ENCODE measurements at regions not wholly inside any gene's neighbourhood (a gene's known extent, or its start where the extent isn't known, plus 50 kb on each side); places are given as distances from the start of the nearest gene placed in this dataset.

DNA sequence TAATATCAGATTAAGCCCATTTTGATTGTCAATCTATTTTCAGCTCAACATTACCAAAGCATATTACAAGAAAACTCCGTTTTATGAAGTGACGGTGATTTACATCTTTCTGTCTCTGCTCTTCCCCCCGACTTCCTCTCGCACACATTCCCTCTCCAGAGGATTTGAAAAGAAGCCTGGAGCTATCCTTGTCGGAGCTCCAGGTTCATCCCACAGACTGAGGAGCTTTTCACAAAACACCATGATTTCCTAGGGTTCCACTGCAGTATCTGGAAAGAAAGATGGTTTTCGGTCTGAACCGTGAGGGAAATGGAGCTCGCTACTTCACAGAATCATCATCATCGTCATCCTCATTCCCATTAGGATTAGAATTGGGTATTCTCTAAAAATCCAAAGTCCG lies 655.5 kb upstream of the MGMT start:
- no peak for DNase-seq
- Mint-ChIP-seq H3K36me3 (no peaks in the 10 kb centered on the region), H3K27me3 (peaks cover 0 to 4% of the 10 kb centered on the region in 2 donors), H3K9me3 (peaks cover 2 to 6% of the 10 kb centered on the region in 2 donors), H3K4me3 (no peak overlapping the region), H3K27ac (no peak overlapping the region), H3K4me1 (no peaks in the 10 kb centered on the region)
- no peak for ATAC-seq (replicated peaks)

DNA sequence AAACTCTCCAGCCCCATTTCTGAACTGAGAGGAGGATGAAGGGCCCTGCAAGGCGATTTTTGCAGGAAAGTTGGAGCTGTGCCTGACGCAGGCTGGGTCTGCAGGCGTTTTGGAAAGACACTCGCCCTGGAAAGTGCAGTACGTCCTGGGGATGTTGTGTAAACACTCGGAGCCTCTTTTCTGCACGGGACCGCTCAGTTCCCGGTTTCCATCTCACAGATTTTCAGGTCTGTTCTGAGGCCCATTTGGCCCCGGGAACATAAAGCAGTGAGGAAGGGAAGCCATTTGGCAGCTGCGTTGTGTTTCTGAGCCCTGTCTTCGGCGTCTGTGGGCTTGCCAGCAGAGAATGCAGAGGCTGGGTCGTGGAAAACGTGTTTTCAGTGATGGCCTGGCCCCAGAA lies 655.0 kb upstream of the MGMT start:
- ATAC-seq (replicated peaks) (no peak), DNase-seq (no peak)
- Mint-ChIP-seq H3K27ac (no peak overlapping the region), H3K4me1 (no peaks in the 10 kb centered on the region), H3K9me3 (peaks cover 2 to 6% of the 10 kb centered on the region in 2 donors), H3K36me3 (no peaks in the 10 kb centered on the region), H3K27me3 (peaks cover 0 to 4% of the 10 kb centered on the region in 2 donors), H3K4me3 (no peak overlapping the region)

GRCh38 chr10:128813574-128813973 lies 653.5 kb upstream of the MGMT start:
- Mint-ChIP-seq H3K4me1 (no peaks in the 10 kb centered on the region), H3K36me3 (no peaks in the 10 kb centered on the region), H3K27ac (no peak overlapping the region), H3K9me3 (peaks cover 2 to 6% of the 10 kb centered on the region in 2 donors), H3K27me3 (no peaks in the 10 kb centered on the region), H3K4me3 (no peak overlapping the region)
- ATAC-seq (replicated peaks) (no peak), DNase-seq (no peak)

DNA sequence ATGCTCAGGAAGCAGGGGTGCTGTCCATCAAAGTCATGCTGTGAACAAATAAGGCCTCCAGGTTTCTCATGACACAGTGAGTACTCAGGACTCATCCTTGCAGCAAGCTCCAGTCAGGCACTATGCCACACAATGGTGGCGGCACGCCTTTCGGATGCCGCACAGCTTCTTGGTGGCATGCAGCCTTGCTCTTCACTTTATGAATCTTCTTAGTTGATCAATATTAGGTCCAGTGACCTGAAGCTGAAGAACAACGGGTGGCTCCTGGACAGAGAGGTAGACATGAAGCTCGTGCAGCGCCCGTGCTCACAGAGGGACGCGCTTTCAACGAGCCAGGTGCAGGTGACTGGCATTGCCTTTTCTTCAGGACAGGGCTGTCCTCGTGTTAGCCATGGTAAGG lies 653.0 kb upstream of the MGMT start:
- no peaks in the 10 kb centered on the region for H3K4me1 Mint-ChIP-seq
- H3K27ac Mint-ChIP-seq = no peak overlapping the region
- peaks cover 2 to 6% of the 10 kb centered on the region in 2 donors for H3K9me3 Mint-ChIP-seq
- no peaks in the 10 kb centered on the region for H3K36me3 Mint-ChIP-seq
- no peak for ATAC-seq (replicated peaks)
- no peak for DNase-seq
- no peak overlapping the region for H3K4me3 Mint-ChIP-seq
- no peaks in the 10 kb centered on the region for H3K27me3 Mint-ChIP-seq

GRCh38 chr10:128814782-128815181 lies 652.3 kb upstream of the MGMT start:
- H3K27me3 Mint-ChIP-seq = no peaks in the 10 kb centered on the region
- no peak overlapping the region for H3K4me3 Mint-ChIP-seq
- no peak overlapping the region for H3K27ac Mint-ChIP-seq
- no peaks in the 10 kb centered on the region for H3K36me3 Mint-ChIP-seq
- ATAC-seq (replicated peaks) = no peak
- H3K4me1 Mint-ChIP-seq = no peaks in the 10 kb centered on the region
- DNase-seq = no peak
- peaks cover 2 to 6% of the 10 kb centered on the region in 2 donors for H3K9me3 Mint-ChIP-seq

GRCh38 chr10:128816726-128817125 lies 650.3 kb upstream of the MGMT start:
- ATAC-seq (replicated peaks) (no peak), DNase-seq (no peak)
- no peak overlapping the region for H3K4me3 Mint-ChIP-seq
- no peaks in the 10 kb centered on the region for H3K27me3 Mint-ChIP-seq
- H3K36me3 Mint-ChIP-seq = no peaks in the 10 kb centered on the region
- peaks cover 2 to 6% of the 10 kb centered on the region in 2 donors for H3K9me3 Mint-ChIP-seq
- H3K4me1 Mint-ChIP-seq = no peaks in the 10 kb centered on the region
- no peak overlapping the region for H3K27ac Mint-ChIP-seq

DNA sequence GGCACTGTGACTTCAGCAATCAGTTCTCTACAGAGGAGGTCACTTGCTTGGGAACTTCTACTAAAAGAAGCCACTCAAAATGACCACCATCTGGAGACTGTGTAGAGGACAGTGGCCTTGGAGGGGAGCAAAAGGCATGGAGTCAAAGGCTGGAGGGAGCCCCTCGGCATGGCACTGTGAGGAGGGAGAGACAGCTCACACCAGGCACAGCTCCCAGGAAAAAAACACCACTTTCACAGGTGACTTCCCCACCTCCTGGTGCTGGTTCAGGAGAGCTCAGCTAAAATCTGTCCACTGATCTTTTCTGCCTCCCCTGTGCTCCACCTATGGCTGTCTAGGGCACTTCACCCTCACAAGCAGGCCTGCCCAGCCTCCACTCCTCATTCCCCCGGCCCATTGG lies 649.4 kb upstream of the MGMT start:
- H3K4me3 Mint-ChIP-seq = no peak overlapping the region
- H3K36me3 Mint-ChIP-seq = no peaks in the 10 kb centered on the region
- DNase-seq (no peak), ATAC-seq (replicated peaks) (no peak)
- no peak overlapping the region for H3K27ac Mint-ChIP-seq
- H3K27me3 Mint-ChIP-seq = no peaks in the 10 kb centered on the region
- H3K9me3 Mint-ChIP-seq = peaks cover 2 to 6% of the 10 kb centered on the region in 2 donors
- no peaks in the 10 kb centered on the region for H3K4me1 Mint-ChIP-seq

- H3K4me1 Mint-ChIP-seq = no peaks in the 10 kb centered on the region
- H3K4me3 Mint-ChIP-seq = no peak overlapping the region
- H3K9me3 Mint-ChIP-seq = peaks cover 2 to 6% of the 10 kb centered on the region in 2 donors
- no peaks in the 10 kb centered on the region for H3K27me3 Mint-ChIP-seq
- ATAC-seq (replicated peaks) (no peak), DNase-seq (no peak)
- H3K36me3 Mint-ChIP-seq = no peaks in the 10 kb centered on the region
- H3K27ac Mint-ChIP-seq = no peak overlapping the region
These were observed 646.4 kb upstream of the MGMT start for GRCh38 chr10:128820663-128821062.

DNA sequence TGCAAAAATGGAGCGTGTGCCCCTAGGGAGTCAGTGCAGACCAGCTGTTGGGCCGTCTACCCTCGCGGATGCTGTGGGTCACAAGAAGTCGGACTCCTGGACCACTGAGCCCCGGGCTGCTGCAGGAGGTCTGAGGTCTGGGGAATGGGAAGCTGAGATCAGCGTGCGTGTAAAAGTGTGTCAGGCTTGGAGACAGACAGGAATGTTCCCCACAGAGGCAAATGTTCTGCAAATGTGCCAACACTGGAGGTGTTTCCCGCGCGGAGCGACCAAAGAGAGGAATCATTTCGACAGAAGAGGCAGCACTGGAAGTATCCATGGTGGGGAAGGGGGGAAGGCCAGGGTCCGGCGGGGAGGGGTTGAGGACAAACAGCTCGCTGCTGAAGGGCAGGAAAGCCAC lies 643.8 kb upstream of the MGMT start:
- Mint-ChIP-seq H3K4me1 (no peaks in the 10 kb centered on the region), H3K27ac (peak overlapping the region; percentile 53), H3K27me3 (no peaks in the 10 kb centered on the region), H3K4me3 (no peak overlapping the region), H3K9me3 (no peaks in the 10 kb centered on the region), H3K36me3 (no peaks in the 10 kb centered on the region)
- no peak for DNase-seq
- ATAC-seq (replicated peaks) = no peak

- H3K4me3 Mint-ChIP-seq = no peak overlapping the region
- H3K27me3 Mint-ChIP-seq = no peaks in the 10 kb centered on the region
- no peaks in the 10 kb centered on the region for H3K4me1 Mint-ChIP-seq
- H3K27ac Mint-ChIP-seq = no peak overlapping the region
- no peaks in the 10 kb centered on the region for H3K36me3 Mint-ChIP-seq
- ATAC-seq (replicated peaks) (no peak), DNase-seq (no peak)
- no peaks in the 10 kb centered on the region for H3K9me3 Mint-ChIP-seq
These were observed 641.4 kb upstream of the MGMT start for GRCh38 chr10:128825626-128826025.

DNA sequence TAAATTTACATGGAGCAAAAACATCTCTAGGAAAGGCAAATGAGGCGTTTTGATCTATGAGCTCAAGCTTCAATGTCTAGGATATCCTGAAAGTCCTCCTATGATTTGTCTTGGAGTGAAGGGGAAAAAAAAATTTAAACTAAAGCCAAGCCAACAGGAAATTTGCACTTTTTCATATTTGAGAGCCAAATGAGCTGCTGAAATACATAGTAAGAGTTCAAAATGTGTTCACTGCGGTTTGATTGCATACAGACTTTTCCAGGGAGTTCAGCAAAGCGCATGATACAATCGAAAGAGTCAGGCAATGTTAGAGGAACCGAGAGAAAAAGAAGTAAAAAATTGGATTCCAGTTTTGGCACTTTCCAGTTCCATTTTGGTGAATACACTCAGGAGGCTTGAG lies 633.4 kb upstream of the MGMT start:
- DNase-seq = no peak
- no peak for ATAC-seq (replicated peaks)
- Mint-ChIP-seq H3K9me3 (no peaks in the 10 kb centered on the region), H3K27me3 (peaks cover 0 to 8% of the 10 kb centered on the region in 2 donors), H3K4me1 (no peaks in the 10 kb centered on the region), H3K27ac (no peak overlapping the region), H3K4me3 (no peak overlapping the region), H3K36me3 (no peaks in the 10 kb centered on the region)

GRCh38 chr10:128835361-128835760 lies 631.7 kb upstream of the MGMT start:
- Mint-ChIP-seq H3K4me3 (no peak overlapping the region), H3K4me1 (no peaks in the 10 kb centered on the region), H3K27ac (no peak overlapping the region), H3K36me3 (no peaks in the 10 kb centered on the region), H3K9me3 (no peaks in the 10 kb centered on the region), H3K27me3 (peaks cover 0 to 8% of the 10 kb centered on the region in 2 donors)
- DNase-seq (no peak), ATAC-seq (replicated peaks) (no peak)

DNA sequence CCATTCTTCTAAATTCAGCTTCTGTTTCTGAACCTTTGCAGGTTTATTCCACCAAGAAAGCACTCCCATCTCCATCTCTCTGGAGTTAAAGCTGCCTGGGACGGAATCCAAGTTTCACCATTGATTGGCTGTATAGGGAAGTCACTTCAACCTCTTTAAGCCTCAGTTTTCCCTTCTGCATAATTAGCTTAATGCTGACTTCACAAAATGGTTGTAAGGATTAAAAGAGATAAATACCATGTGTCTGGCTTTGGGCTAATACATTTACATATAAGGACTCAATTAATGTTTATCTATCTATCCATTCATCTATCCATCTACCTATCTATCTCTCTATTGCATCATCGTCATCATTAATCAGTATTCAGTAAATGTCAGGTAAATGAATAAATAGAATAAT lies 629.6 kb upstream of the MGMT start:
- Mint-ChIP-seq H3K27me3 (peaks cover 12 to 19% of the 10 kb centered on the region in 2 donors), H3K9me3 (no peaks in the 10 kb centered on the region), H3K27ac (no peak overlapping the region), H3K4me1 (no peaks in the 10 kb centered on the region), H3K4me3 (no peak overlapping the region), H3K36me3 (no peaks in the 10 kb centered on the region)
- no peak for DNase-seq
- ATAC-seq (replicated peaks) = no peak

GRCh38 chr10:128839134-128839533 lies 627.9 kb upstream of the MGMT start:
- H3K9me3 Mint-ChIP-seq = no peaks in the 10 kb centered on the region

GRCh38 chr10:128839701-128840100 lies 627.3 kb upstream of the MGMT start:
- Mint-ChIP-seq H3K36me3 (no peaks in the 10 kb centered on the region), H3K4me1 (no peaks in the 10 kb centered on the region), H3K4me3 (no peak overlapping the region), H3K9me3 (no peaks in the 10 kb centered on the region), H3K27me3 (peaks cover 13 to 19% of the 10 kb centered on the region in 2 donors), H3K27ac (no peak overlapping the region)
- no peak for ATAC-seq (replicated peaks)
- no peak for DNase-seq

More at GRCh38 chr10:128839134-128839533, 627.9 kb upstream of the MGMT start:
- ATAC-seq (replicated peaks) (no peak), DNase-seq (no peak)
- no peak overlapping the region for H3K4me3 Mint-ChIP-seq
- no peaks in the 10 kb centered on the region for H3K4me1 Mint-ChIP-seq
- peaks cover 13 to 19% of the 10 kb centered on the region in 2 donors for H3K27me3 Mint-ChIP-seq
- H3K36me3 Mint-ChIP-seq = no peaks in the 10 kb centered on the region
- H3K27ac Mint-ChIP-seq = no peak overlapping the region

GRCh38 chr10:128843972-128844371 lies 623.1 kb upstream of the MGMT start:
- Mint-ChIP-seq H3K9me3 (no peaks in the 10 kb centered on the region), H3K4me3 (no peak overlapping the region), H3K4me1 (no peaks in the 10 kb centered on the region), H3K27me3 (peaks cover 11 to 13% of the 10 kb centered on the region in 2 donors), H3K27ac (no peak overlapping the region), H3K36me3 (no peaks in the 10 kb centered on the region)
- ATAC-seq (replicated peaks) (no peak), DNase-seq (no peak)

Measured in stimulated activated naive B cell treated with anti-CD40 and anti-IgM and Interleukin-4, amounts not matched to agents 10 μg/mL and 1 μg/mL and 100 μg/mL, for 72 hours (primary cell).